ENCODE measurements at regions not wholly inside any gene's neighbourhood (a gene's known extent, or its start where the extent isn't known, plus 50 kb on each side); places are given as distances from the start of the nearest gene placed in this dataset.
"Not testable (repeated sequence)": the region's sequence is repeated elsewhere in the genome, so short reads cannot be mapped to it uniquely, and the experiment has no call there.

- DNase-seq (ENCODE audit: low read depth in 2 of 2) = not testable (repeated sequence)
Observed at GRCh38 chr6:11452106-11452505, 85.4 kb upstream of the TMEM170B start.

DNA sequence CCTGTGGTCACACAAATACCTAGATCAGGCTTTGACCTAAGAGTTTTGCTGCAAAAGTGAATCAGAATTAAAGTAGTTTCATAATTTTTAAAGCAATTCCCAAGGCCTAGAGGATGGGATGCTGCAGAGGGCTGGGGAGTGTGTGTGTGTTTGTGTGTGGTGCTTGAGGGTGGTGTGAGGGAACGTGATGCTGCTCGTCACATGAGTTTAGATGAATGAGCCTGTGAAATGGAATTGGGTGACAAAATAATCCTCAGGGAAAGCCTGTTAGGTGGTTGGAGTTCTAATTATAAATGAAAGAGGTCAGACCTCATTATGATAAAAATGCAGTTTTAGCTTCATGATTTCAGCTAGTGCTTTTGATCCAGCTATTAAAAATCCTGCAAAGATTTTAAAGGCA lies 87.5 kb upstream of the TMEM170B start:
- no peak for DNase-seq (ENCODE audit: low read depth in 2 of 2)

DNA sequence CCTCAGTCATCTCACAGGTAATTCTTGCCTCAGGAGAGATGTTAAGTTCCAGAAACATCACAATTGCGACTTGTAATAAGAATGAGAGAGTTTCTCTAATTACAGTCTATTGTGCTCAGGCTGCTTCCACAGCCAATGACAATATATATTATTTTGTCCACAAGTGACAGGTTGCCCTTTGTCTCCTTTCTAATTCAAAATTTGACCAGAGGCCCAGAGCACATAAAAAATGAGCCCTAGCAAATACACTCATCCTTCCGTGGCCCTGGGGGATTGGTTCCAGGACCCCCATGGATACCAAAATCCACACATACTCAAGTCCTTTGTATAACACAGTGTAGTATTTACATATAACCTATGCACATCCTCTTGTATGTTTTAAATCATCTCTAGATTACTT lies 88.1 kb upstream of the TMEM170B start:
- no peak for DNase-seq (ENCODE audit: low read depth in 2 of 2)

GRCh38 chr6:11448038-11448437 lies 89.5 kb upstream of the TMEM170B start:
- no peak for DNase-seq (ENCODE audit: low read depth in 2 of 2)

DNA sequence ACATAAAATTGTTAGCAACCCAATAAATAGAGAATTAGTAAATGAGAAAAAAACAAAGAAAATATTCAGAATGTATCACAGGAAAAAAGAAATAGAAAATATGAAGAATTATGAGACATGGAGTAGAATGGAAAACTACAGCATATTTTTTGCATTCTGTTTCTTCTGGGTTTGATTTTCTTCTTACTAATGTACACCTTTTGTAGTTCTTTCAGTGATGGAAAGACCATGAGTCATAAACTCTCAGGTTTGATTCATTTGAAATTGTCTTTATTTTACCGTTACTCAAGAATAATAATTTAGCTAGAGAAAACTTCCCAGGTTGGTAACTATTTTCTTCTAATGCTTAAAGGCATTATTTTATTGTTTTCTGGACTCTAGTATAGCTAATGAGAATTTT lies 90.3 kb upstream of the TMEM170B start:
- no peak for DNase-seq (ENCODE audit: low read depth in 2 of 2)

DNA sequence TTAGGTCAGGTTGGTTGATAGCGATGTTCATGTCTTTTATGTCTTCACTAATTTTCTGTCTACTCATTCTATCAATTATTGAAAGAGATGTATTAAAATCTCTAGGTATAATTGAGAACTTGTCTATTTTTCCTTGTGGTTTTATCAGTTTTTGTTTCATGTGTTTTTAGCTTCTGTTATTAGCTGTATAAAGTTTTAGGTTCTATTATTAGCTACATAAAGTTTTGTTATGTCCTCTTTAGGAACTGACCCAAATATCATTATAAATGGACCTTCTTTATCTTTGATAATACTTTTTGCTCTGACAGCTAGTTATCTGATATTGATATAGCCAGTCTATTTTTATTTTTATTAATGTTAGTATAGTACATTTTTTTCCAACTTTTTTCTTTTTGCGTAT lies 92.4 kb upstream of the TMEM170B start:
- no peak for DNase-seq (ENCODE audit: low read depth in 2 of 2)

- not testable (repeated sequence) for DNase-seq (ENCODE audit: low read depth in 2 of 2)
Observed at GRCh38 chr6:11443125-11443524, 94.4 kb upstream of the TMEM170B start.

DNA sequence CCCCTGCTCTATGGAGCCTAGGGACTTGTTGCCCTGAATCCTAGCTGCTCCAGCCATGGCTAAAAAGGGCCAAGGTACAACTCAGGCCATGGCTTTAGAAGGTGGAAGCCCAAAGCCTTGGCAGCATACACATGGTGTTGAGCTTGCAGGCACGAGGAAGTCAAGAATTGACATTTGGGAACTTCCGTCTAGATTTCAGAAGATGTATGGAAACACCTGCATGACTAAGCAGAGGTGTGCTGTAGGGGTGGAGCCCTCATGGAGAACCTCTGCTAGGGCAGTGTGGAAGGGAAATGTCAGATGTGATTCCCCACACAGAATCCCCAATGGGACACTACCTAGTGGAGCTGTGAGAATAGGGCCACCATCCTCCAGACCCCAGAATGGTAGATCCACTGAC lies 95.1 kb upstream of the TMEM170B start:
- no peak for DNase-seq (ENCODE audit: low read depth in 2 of 2)

- DNase-seq (ENCODE audit: low read depth in 2 of 2) = no peak
Observed at GRCh38 chr6:11439876-11440275, 97.7 kb upstream of the TMEM170B start.

- DNase-seq (ENCODE audit: low read depth in 2 of 2) = no peak
Observed at GRCh38 chr6:11439017-11439420, 98.5 kb upstream of the TMEM170B start.

DNA sequence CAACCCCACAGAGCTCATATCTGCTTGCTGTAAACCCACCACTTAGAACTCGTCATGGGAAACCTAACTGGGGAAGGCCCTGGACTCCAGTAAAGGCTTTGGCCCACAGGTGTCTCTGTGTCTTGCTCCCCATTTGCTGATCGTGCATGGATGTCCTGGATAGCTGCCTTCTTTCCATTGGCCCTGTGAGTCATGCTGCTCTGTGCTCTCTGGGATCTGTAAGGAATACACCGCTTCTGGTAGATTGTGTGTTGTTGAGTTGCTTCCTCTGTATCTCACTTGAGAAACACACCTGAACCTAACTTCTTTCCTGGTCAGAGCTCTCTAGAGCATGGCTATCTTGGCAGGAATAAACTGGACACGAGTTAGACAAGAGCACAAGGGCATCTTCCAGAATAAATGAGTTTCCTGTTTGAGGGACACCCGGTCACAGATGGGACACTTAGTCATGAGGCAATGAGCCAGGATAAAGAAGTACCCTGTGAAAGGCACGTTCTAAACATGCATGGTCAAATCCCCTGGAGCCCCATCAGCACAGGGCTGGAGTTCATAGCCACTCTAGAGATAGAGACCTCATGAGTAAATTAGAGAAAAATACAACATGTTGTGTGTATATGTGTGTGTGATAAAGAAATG lies 99.6 kb upstream of the TMEM170B start:
- DNase-seq (ENCODE audit: low read depth in 2 of 2) = no peak

DNA sequence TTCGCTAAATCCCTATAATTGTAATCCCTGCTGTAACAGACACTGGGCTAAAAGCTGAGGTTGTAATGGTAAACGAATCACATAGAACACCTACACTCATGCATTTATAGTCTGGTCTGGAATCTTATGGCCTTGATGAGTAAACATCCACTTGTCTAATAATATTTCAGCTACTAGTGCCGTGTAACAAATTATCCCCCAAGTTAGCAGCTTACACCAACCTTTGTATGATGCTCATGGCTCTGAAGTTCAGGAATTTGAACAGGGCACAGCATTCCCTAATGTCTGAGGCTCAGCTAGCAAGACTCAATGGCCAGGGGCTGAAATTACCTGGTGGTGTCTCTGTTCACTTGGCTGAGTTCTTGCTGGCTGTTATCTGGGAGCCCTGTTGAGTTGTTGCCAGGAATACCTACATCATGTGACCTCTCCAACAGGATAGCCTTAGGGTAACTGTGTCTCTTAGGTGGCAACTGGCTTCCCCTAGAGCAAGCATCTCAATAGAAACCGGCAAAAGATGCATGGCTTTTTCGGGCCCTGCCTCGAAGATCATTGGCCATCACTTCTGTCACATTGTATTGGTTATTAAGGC lies 100.9 kb upstream of the TMEM170B start:
- DNase-seq (ENCODE audit: low read depth in 2 of 2) = no peak

- no peak for DNase-seq (ENCODE audit: low read depth in 2 of 2)
Observed at GRCh38 chr6:11434565-11435326, 102.8 kb upstream of the TMEM170B start.

DNA sequence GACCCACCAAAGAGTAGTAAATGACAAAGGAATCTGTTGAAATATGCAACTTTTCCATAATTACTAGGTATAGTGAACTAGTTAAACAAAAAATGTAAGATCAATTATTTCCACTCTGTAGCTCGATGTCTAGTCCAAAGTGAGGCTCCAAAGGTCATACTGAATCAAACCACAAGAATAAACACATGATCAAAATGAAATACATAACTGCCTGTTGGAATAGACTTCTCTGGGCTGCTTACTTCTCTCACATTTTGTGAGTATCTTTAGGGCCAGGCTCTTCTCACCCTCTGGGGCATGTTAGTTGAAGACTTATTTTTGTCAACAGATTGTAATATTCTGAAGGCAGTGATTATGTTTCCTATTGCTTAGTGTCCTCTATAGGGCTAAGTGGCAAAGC lies 103.7 kb upstream of the TMEM170B start:
- no peak for DNase-seq (ENCODE audit: low read depth in 2 of 2)

- DNase-seq (ENCODE audit: low read depth in 2 of 2) = no peak
Observed at GRCh38 chr6:11432713-11433450, 104.7 kb upstream of the TMEM170B start.

DNA sequence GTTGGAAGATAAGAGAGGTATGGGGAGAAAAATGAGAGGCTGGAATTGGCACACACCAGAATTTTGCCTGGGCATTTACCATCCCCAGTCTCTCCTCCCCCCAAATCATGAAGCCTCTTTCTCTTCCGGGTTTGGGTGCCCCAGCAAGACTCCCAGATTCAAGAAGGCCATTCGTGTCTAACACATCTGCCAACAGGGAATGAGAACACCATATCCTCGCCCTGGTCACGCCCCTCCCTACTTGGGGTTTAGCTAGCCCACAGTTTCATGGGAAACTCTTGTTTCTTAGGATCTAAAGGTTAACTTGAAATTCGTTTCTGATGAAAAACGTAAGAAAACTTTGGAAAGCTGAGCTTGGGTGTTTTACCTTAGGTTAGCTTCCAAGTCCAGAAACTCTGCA lies 105.5 kb upstream of the TMEM170B start:
- DNase-seq (ENCODE audit: low read depth in 2 of 2) = no peak

DNA sequence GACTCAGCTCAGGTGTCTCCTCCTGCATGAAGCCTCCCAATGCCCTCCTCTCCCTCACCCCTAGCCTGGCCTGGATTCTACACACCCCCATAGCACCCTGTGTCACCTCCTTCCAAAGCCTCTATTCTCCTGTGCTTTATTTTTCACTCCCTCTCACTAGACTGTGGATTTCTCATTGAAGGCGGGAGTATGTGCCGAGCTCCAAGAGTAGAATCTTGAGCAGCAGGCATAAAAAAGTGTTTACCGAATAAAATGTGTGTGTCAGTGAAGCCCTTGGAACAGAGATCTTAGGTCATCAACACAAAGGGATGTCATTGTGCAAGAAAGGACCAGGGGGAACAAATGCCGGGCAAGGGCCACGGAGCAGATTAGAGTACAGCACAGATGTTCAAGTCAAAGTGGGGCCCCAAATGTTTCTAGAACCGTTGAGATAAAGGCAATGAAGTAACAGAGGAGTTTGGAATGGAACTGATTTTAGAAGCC lies 106.1 kb upstream of the TMEM170B start:
- DNase-seq (ENCODE audit: low read depth in 2 of 2) = no peak

GRCh38 chr6:11430036-11430435 lies 107.5 kb upstream of the TMEM170B start:
- DNase-seq (ENCODE audit: low read depth in 2 of 2) = no peak

DNA sequence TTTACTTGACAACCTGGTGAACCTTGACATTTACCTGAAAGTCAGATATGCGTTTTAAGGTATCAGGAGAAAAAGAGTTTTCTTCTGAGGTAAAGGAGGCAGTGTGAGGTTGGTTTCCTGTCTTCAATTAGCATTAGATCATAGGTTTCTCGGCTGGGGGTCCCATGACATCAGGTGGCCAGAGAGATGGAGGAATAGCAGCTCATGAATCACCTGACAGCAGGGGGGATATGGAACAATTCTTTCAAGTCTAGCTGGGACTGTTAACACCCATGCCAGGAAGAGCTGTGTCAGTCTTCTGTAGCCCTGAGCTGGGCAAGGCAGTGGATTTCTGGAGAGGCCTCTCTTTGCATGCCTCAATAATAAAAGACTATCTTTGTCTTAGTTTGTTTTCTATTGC lies 108.0 kb upstream of the TMEM170B start:
- no peak for DNase-seq (ENCODE audit: low read depth in 2 of 2)

- no peak for DNase-seq (ENCODE audit: low read depth in 2 of 2)
Observed at GRCh38 chr6:11428895-11429294, 108.7 kb upstream of the TMEM170B start.

GRCh38 chr6:11428371-11428770 lies 109.2 kb upstream of the TMEM170B start:
- DNase-seq (ENCODE audit: low read depth in 2 of 2) = no peak

- no peak for DNase-seq (ENCODE audit: low read depth in 2 of 2)
Observed at GRCh38 chr6:11427723-11428245, 109.8 kb upstream of the TMEM170B start.
